ENCODE measurements at regions not wholly inside any gene's neighbourhood (a gene's known extent, or its start where the extent isn't known, plus 50 kb on each side); places are given as distances from the start of the nearest gene placed in this dataset.

DNA sequence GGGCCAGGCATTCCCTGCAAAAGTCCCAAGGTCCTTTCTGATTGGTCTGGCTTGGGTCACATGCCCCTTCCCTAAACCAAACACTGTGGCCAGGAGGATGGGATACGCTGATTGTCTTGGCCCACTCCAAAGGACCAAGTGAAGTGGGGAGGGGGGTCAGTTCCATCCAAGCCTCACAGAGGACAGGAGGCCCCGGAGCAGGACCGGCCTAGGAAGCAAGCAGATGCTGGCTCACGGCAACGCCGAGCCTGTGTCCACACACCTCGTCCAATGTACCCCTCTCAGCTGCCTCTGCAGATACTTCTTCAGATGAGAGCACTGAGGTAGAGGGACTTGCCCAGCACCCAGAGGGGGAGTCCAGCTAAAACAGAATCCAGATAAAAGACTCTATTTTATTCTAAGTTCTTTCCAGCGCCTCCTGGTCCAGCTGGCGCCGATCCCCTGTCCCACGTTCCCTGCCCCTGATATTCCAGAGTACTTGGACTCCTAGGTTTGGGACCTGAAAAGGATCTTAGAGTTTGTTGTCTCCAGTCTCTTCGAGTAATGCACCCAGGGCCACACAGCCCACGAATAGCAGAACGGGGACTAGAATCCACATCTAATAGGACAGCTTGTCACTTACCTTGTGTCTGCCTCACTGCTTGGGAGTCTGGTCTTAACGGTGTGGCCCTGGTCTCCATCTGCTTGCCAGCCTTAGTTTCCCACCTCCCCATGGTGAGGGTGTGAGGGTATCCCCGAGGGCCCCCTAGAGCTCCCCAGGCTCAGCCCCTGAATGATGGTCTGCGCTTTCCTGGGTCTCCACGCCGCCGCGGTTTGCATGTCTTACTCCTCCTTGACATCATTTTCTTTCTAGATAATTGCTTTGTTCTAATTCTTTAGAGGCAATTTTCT is 72.4 kb upstream of the UNC5A start:
- TF ChIP-seq, protein P1, sequence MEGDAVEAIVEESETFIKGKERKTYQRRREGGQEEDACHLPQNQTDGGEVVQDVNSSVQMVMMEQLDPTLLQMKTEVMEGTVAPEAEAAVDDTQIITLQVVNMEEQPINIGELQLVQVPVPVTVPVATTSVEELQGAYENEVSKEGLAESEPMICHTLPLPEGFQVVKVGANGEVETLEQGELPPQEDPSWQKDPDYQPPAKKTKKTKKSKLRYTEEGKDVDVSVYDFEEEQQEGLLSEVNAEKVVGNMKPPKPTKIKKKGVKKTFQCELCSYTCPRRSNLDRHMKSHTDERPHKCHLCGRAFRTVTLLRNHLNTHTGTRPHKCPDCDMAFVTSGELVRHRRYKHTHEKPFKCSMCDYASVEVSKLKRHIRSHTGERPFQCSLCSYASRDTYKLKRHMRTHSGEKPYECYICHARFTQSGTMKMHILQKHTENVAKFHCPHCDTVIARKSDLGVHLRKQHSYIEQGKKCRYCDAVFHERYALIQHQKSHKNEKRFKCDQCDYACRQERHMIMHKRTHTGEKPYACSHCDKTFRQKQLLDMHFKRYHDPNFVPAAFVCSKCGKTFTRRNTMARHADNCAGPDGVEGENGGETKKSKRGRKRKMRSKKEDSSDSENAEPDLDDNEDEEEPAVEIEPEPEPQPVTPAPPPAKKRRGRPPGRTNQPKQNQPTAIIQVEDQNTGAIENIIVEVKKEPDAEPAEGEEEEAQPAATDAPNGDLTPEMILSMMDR (optimal IDR thresholded peaks at IDR 0.05 in 1 of 3, IDR thresholded peaks at IDR 0.05 in 1 of 3, conservative IDR thresholded peaks at IDR 0.05 in 1 of 3; ENCODE audit: extremely low read depth in 1 of 3, insufficient read depth in 2 of 3, low read length in 3 of 3): no peak
- no peak for TF ChIP-seq EZH2 (IDR thresholded peaks at IDR 0.05; ENCODE audit: low read length)

Measured in keratinocyte (primary cell).